OCI-LY1 (cell line): ENCODE measurements at regions not wholly inside any gene's neighbourhood (a gene's known extent, or its start where the extent isn't known, plus 50 kb on each side); places are given as distances from the start of the nearest gene placed in this dataset.

Experiments used
- H2AFZ ChIP-seq: fragments of 200-600 bp; sonication (generic), shearing (Covaris generic); 2 replicates; pipeline ENCODE4 v1.6.0; 2014; ENCODE audit warnings: antibody characterized with exemption, mild to moderate bottlenecking, low read length
- H3F3A ChIP-seq: fragments of 200-600 bp; sonication (generic), shearing (Covaris generic); 2 replicates; pipeline ENCODE4 v1.6.0; 2014; ENCODE audit warnings: mild to moderate bottlenecking, antibody characterized with exemption, low read length, moderate library complexity; ENCODE audit not compliant: insufficient read depth
- H3K27ac ChIP-seq: fragments of 200-600 bp; sonication (generic); 2 replicates; pipeline ENCODE4 v1.5.1; 2014; ENCODE audit warnings: low read length, mixed run types, mild to moderate bottlenecking, low read depth; ENCODE audit not compliant: poor library complexity, severe bottlenecking
- H3K27me3 ChIP-seq: fragments of 200-600 bp; sonication (generic); 2 replicates; pipeline ENCODE4 v1.6.0; 2014; ENCODE audit warnings: antibody characterized with exemption, mild to moderate bottlenecking, low read length, moderate library complexity; ENCODE audit not compliant: insufficient read depth
- H3K36me3 ChIP-seq: fragments of 200-600 bp; sonication (generic); 2 replicates; pipeline ENCODE4 v1.6.1; 2014; ENCODE audit warnings: mild to moderate bottlenecking, antibody characterized with exemption, low read length, moderate library complexity, mixed read lengths; ENCODE audit not compliant: insufficient read depth
- H3K4me1 ChIP-seq: fragments of 200-600 bp; sonication (generic); 2 replicates; pipeline ENCODE4 v1.5.1; 2014; ENCODE audit warnings: mild to moderate bottlenecking, low read length, moderate library complexity; ENCODE audit not compliant: insufficient read depth, severe bottlenecking
- H3K4me2 ChIP-seq: fragments of 200-600 bp; sonication (generic), shearing (Covaris generic); 2 replicates; pipeline ENCODE4 v1.6.1; 2014; ENCODE audit warnings: low read length
- H3K4me3 ChIP-seq: fragments of 200-600 bp; sonication (generic); 2 replicates; pipeline ENCODE4 v1.5.1; 2014; ENCODE audit warnings: low read length, low read depth, mild to moderate bottlenecking, mixed read lengths; ENCODE audit not compliant: poor library complexity, severe bottlenecking
- H3K79me2 ChIP-seq: fragments of 200-600 bp; shearing (Covaris generic); 2 replicates; pipeline ENCODE4 v1.6.1; 2016; ENCODE audit warnings: mixed run types, low read length, mixed read lengths; ENCODE audit not compliant: insufficient read depth
- H3K9ac ChIP-seq: fragments of 200-600 bp; sonication (generic), shearing (Covaris generic); 2 replicates; pipeline ENCODE4 v1.6.1; 2014; ENCODE audit warnings: mild to moderate bottlenecking, low read length, mixed read lengths
- H3K9me2 ChIP-seq: fragments of 200-600 bp; sonication (generic), shearing (Covaris generic); 2 replicates; pipeline ENCODE4 v1.6.1; 2014; ENCODE audit warnings: low read depth, mild to moderate bottlenecking, low read length, mixed read lengths
- H3K9me3 ChIP-seq: fragments of 200-600 bp; shearing (Covaris generic); 2 replicates; pipeline ENCODE4 v1.6.1; 2014; ENCODE audit warnings: low read length, mixed read lengths
- H4K20me1 ChIP-seq: fragments of 200-600 bp; sonication (generic), shearing (Covaris generic); 2 replicates; pipeline ENCODE4 v1.6.0; 2016; ENCODE audit warnings: mild to moderate bottlenecking, low read length; ENCODE audit not compliant: insufficient read depth
- EZH2 ChIP-seq: fragments of 200-600 bp; sonication (generic), shearing (Covaris generic); IDR thresholded peaks from 2 replicates; pipeline ENCODE4 v1.8.0; 2017; ENCODE audit warnings: borderline replicate concordance, mixed run types, mild to moderate bottlenecking, antibody characterized with exemption, low read length, moderate library complexity, mixed read lengths
- TF ChIP-seq, protein P1 (sequence below): fragments of 200-600 bp; sonication (generic), shearing (Covaris generic); IDR thresholded peaks from 2 replicates; pipeline ENCODE4 v1.5.1; 2017; ENCODE audit warnings: mild to moderate bottlenecking, antibody characterized with exemption, low read length, moderate library complexity, mixed read lengths

DNA sequence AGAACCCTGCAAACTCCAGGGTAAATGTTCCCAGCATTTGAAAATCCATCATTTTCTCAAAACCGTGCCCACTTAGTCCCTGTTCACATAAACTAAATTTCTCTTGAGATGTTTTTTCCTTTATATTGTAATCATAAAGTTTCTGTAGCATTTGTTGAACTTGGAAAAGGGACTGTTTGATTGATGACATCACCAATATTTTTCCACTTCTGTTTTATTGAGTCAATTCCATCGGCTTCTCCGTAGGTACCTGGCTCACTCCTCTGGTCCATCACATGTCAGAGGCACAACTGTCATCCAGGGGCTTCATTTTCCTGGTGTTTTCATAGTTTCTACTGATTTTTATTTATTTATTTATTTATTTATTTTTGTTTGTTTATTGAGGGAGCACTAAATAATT lies 462.5 kb upstream of the PFKP start:
- no peak for TF ChIP-seq EZH2
- TF ChIP-seq, protein P1, sequence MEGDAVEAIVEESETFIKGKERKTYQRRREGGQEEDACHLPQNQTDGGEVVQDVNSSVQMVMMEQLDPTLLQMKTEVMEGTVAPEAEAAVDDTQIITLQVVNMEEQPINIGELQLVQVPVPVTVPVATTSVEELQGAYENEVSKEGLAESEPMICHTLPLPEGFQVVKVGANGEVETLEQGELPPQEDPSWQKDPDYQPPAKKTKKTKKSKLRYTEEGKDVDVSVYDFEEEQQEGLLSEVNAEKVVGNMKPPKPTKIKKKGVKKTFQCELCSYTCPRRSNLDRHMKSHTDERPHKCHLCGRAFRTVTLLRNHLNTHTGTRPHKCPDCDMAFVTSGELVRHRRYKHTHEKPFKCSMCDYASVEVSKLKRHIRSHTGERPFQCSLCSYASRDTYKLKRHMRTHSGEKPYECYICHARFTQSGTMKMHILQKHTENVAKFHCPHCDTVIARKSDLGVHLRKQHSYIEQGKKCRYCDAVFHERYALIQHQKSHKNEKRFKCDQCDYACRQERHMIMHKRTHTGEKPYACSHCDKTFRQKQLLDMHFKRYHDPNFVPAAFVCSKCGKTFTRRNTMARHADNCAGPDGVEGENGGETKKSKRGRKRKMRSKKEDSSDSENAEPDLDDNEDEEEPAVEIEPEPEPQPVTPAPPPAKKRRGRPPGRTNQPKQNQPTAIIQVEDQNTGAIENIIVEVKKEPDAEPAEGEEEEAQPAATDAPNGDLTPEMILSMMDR: no peak
- no peak overlapping the region for H3K4me2 ChIP-seq
- no peaks in the 10 kb centered on the region for H3K79me2 ChIP-seq
- H3K36me3 ChIP-seq: no peaks in the 10 kb centered on the region
- H3K27ac ChIP-seq: no peak overlapping the region
- H3K9me3 ChIP-seq: no peaks in the 10 kb centered on the region
- H3K9me2 ChIP-seq: no peaks in the 10 kb centered on the region
- H2AFZ ChIP-seq: no peak overlapping the region
- H3K9ac ChIP-seq: no peak overlapping the region
- no peak overlapping the region for H3K4me3 ChIP-seq
- no peaks in the 10 kb centered on the region for H3K4me1 ChIP-seq
- no peaks in the 10 kb centered on the region for H4K20me1 ChIP-seq
- no peaks in the 10 kb centered on the region for H3F3A ChIP-seq
- no peaks in the 10 kb centered on the region; the same call in 1 of the 2 replicates for H3K27me3 ChIP-seq

DNA sequence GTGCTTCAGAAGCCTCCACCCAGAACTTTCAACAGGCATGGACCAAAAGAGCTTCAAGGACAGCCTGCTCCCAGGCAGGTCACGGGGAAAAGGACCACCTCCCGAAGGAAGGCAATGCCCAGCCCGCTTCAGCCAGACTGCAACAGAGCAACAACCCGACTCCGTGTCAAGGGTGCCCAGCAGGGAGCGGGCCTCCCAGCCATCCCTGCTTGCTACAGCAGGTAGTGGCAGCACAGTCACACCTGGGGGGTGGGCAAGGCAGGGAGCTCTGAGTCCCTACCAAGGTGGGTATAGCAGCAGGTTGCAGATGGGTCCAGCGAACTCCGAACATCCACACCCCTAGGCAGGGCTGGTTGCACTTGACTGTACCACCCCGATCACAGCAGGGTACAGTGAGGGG lies 467.8 kb upstream of the PFKP start:
- Histone ChIP-seq H3K79me2 (no peaks in the 10 kb centered on the region), H3K9ac (no peak overlapping the region), H3K27ac (no peak overlapping the region)

DNA sequence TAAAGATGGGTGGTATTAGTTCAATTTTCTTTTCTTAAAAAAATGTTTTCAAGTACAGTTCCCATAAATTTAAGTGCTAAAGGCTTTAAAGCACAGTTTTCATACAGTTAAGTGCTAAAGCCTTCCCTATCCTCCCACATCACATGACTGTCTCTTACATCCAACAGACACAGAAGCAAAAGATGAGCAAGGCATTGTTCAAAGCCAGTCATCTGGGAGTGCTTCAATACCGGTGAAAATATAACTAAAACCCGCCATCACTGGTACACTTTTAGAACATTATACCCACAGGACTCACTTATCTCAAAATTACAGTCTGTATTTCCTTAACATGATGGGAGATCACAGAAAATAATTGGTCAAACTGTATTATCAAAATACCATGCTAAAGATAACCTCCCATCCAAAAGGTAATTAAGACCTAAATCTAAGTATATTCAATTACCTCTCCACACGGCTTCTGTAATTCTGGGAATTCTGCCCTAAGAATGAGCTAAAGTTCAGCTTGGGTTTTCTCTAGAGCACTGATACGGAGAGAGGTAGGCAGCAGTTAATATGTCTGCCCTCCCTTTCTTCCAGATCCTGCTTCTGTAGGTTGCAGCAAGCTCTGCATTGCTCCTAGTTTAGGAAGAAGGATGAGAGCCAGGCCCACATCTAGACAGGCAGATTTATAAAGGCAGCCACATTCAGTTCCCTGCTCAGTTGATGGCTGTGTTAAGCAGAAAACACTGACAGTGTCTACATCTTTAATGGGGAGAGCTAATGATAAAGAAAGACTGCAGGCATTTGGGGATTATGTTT lies 474.8 kb upstream of the PFKP start:
- Histone ChIP-seq H3K9ac (no peak overlapping the region), H2AFZ (no peak overlapping the region), H3K79me2 (no peaks in the 10 kb centered on the region), H3K4me3 (no peak overlapping the region), H3K27me3 (no peaks in the 10 kb centered on the region), H3K9me3 (no peaks in the 10 kb centered on the region), H3K4me1 (no peaks in the 10 kb centered on the region), H3K4me2 (no peak overlapping the region), H3K27ac (no peak overlapping the region), H4K20me1 (no peaks in the 10 kb centered on the region), H3F3A (no peaks in the 10 kb centered on the region), H3K9me2 (no peaks in the 10 kb centered on the region), H3K36me3 (no peaks in the 10 kb centered on the region)
- TF ChIP-seq, protein P1: no peak
- TF ChIP-seq EZH2: no peak

More for the DNA sequence above, 467.8 kb upstream of the PFKP start:
- TF ChIP-seq EZH2: no peak
- TF ChIP-seq, protein P1: no peak
- no peak overlapping the region for H3K4me2 ChIP-seq
- no peaks in the 10 kb centered on the region for H3K9me2 ChIP-seq
- H3F3A ChIP-seq: no peaks in the 10 kb centered on the region
- H2AFZ ChIP-seq: no peak overlapping the region
- no peaks in the 10 kb centered on the region for H3K9me3 ChIP-seq
- H3K4me3 ChIP-seq: no peak overlapping the region
- no peaks in the 10 kb centered on the region for H4K20me1 ChIP-seq
- H3K4me1 ChIP-seq: no peaks in the 10 kb centered on the region
- H3K27me3 ChIP-seq: no peaks in the 10 kb centered on the region; the same call in 1 of the 2 replicates
- no peaks in the 10 kb centered on the region for H3K36me3 ChIP-seq
